SU-DHL-6 (cell line): ENCODE measurements at regions not wholly inside any gene's neighbourhood (a gene's known extent, or its start where the extent isn't known, plus 50 kb on each side); places are given as distances from the start of the nearest gene placed in this dataset.

Experiments used
- H2AFZ ChIP-seq: fragments of 200-600 bp; sonication (generic); 2 replicates; pipeline ENCODE4 v1.6.1; 2014; ENCODE audit warnings: low read depth, mild to moderate bottlenecking, moderate library complexity, mixed read lengths, antibody characterized with exemption, low read length; ENCODE audit not compliant: severe bottlenecking
- H3F3A ChIP-seq: fragments of 200-600 bp; shearing (Covaris generic); 2 replicates; pipeline ENCODE4 v1.6.0; 2016; ENCODE audit warnings: antibody characterized with exemption, mild to moderate bottlenecking; ENCODE audit not compliant: insufficient read depth
- H3K27ac ChIP-seq: fragments of 200-600 bp; sonication (generic); 2 replicates; pipeline ENCODE4 v1.5.1; 2016; ENCODE audit warnings: low read depth, mild to moderate bottlenecking, low read length, moderate library complexity, mixed read lengths
- H3K27me3 ChIP-seq: fragments of 200-600 bp; sonication (generic), shearing (Covaris generic); 2 replicates; pipeline ENCODE4 v1.6.0; 2014; ENCODE audit warnings: mild to moderate bottlenecking, low read length
- H3K36me3 ChIP-seq: fragments of 200-600 bp; sonication (generic); 2 replicates; pipeline ENCODE4 v1.6.1; 2014; ENCODE audit warnings: mild to moderate bottlenecking, low read length, mixed read lengths
- H3K4me2 ChIP-seq: fragments of 300-600, 200-600 bp; shearing (Covaris generic), sonication (generic); 2 replicates; pipeline ENCODE4 v1.6.0; 2014; ENCODE audit warnings: low read length, low read depth, mild to moderate bottlenecking; ENCODE audit not compliant: poor library complexity, severe bottlenecking
- H3K4me3 ChIP-seq: fragments of 200-600 bp; sonication (generic); 2 replicates; pipeline ENCODE4 v1.5.1; 2014; ENCODE audit warnings: antibody characterized with exemption, low read length, mild to moderate bottlenecking, mixed read lengths; ENCODE audit not compliant: insufficient read depth, poor library complexity, severe bottlenecking
- H3K79me2 ChIP-seq: fragments of 200-600 bp; sonication (generic); 2 replicates; pipeline ENCODE4 v1.6.1; 2014; ENCODE audit warnings: mild to moderate bottlenecking, low read length, moderate library complexity; ENCODE audit not compliant: insufficient read depth
- H3K9ac ChIP-seq: fragments of 200-600 bp; sonication (generic); 2 replicates; pipeline ENCODE4 v1.7.0; 2014; ENCODE audit warnings: mild to moderate bottlenecking, low read length
- H3K9me2 ChIP-seq: fragments of 200-600 bp; sonication (generic); replicated peaks from 2 replicates; pipeline ENCODE4 v1.6.1; 2014; ENCODE audit warnings: low read length; ENCODE audit not compliant: insufficient read depth
- H3K9me3 ChIP-seq: fragments of 200-600 bp; sonication (generic); 2 replicates; pipeline ENCODE4 v1.6.1; 2014; ENCODE audit warnings: low read length, mixed read lengths; ENCODE audit not compliant: insufficient read depth
- H4K20me1 ChIP-seq: fragments of 200-600 bp; sonication (generic); 2 replicates; pipeline ENCODE4 v1.6.1; 2014; ENCODE audit warnings: low read depth, mild to moderate bottlenecking, antibody characterized with exemption, low read length, moderate library complexity, mixed read lengths
- CTCF ChIP-seq: fragments of 200-600 bp; sonication (generic); IDR thresholded peaks from one replicate; pipeline ENCODE4 v1.5.1; 2017; ENCODE audit warnings: antibody characterized with exemption, mild to moderate bottlenecking, low read length, moderate library complexity; ENCODE audit not compliant: insufficient read depth, poor library complexity, severe bottlenecking
- EZH2phosphoT487 ChIP-seq: fragments of 200-600 bp; sonication (generic), shearing (Covaris generic); conservative IDR thresholded peaks from 2 replicates; pipeline ENCODE4 v1.6.1; 2018; ENCODE audit warnings: mild to moderate bottlenecking, antibody characterized with exemption, low read length, moderate library complexity, mixed read lengths

DNA sequence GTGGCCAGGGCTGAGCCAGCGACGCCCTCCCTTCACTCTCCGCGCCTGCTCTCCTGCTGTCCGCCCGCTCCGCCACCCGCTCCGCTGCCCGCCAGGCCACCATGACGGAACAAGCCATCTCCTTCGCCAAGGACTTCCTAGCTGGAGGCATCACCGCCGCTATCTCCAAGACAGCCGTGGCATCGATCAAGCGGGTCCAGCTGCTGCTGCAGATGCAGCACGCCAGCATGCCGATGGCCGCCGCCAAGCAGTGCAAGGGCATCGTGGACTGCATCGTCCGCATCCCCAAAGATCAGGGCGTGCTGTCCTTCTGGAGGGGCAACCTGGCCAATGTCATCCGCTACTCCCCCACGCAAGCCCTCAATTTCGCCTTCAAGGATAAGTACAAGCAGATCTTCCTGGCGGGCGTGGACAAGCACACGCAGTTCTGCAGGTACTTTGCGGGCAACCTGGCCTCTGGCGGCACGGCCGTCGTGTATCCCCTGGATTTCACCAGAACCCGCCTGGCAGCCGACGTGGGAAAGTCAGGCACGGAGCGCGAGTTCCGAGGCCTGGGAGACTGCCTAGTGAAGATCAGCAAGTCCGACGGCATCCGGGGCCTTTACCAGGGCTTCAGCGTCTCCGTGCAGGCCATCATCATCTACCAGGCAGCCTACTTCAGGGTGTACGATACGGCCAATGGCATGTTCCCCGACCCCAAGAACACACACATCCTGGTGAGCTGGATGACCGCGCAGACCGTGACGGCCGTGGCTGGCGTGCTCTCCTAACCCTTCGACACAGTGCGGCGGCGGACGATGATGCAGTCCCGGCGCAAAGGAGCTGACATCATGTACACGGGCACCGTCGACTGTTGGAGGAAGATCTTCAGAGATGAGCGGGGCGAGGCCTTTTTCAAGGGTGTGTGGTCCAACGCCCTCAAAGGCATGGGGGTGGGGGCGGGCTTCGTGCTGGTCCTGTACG lies 1130.4 kb upstream of the ACO1 start:
- H3K4me2 ChIP-seq, result no peak overlapping the region
- TF ChIP-seq CTCF, result no peak
- TF ChIP-seq EZH2phosphoT487, result no peak
- no peak overlapping the region for H3K27ac ChIP-seq
- no peak overlapping the region for H3K4me3 ChIP-seq
- no peak overlapping the region for H3K9ac ChIP-seq
- no peaks in the 10 kb centered on the region for H3F3A ChIP-seq
- no peaks in the 10 kb centered on the region for H3K9me2 ChIP-seq
- H3K9me3 ChIP-seq, result no peaks in the 10 kb centered on the region
- H3K27me3 ChIP-seq, result no peaks in the 10 kb centered on the region
- no peak overlapping the region for H2AFZ ChIP-seq
- H3K36me3 ChIP-seq, result no peaks in the 10 kb centered on the region
- H4K20me1 ChIP-seq, result no peaks in the 10 kb centered on the region
- no peaks in the 10 kb centered on the region for H3K79me2 ChIP-seq

GRCh38 chr9:31255211-31255610 lies 1129.2 kb upstream of the ACO1 start:
- no peaks in the 10 kb centered on the region for H4K20me1 ChIP-seq
- no peak overlapping the region for H3K4me2 ChIP-seq
- H3K36me3 ChIP-seq, result no peaks in the 10 kb centered on the region
- H3K27ac ChIP-seq, result no peak overlapping the region
- H3K27me3 ChIP-seq, result no peaks in the 10 kb centered on the region
- H3K79me2 ChIP-seq, result no peaks in the 10 kb centered on the region
- TF ChIP-seq CTCF (no peak), EZH2phosphoT487 (no peak)
- no peak overlapping the region for H3K4me3 ChIP-seq
- no peaks in the 10 kb centered on the region for H3K9me2 ChIP-seq
- no peaks in the 10 kb centered on the region for H3F3A ChIP-seq
- no peak overlapping the region for H2AFZ ChIP-seq
- H3K9ac ChIP-seq, result no peak overlapping the region
- H3K9me3 ChIP-seq, result no peaks in the 10 kb centered on the region

DNA sequence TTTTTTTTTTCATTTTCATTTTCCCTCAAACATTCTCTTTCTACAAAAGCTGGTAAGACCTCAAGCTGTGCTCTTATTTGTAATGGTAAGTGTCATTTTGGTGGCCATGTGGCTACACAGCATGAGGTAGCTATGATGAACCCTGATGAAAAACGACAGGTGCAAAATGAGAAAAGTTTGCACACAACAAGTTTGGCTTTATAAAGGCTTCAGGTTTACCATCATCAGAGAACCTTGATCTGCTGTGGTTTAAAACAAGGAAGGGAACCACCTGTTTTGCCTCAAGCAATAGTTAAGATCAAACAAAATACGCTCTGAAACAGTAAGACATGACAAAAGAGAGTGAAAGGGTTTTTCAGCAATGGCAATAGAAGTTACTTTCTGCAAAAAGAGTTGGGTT lies 1124.6 kb upstream of the ACO1 start:
- Histone ChIP-seq H3K4me2 (no peak overlapping the region), H3K79me2 (no peaks in the 10 kb centered on the region), H3K27me3 (no peaks in the 10 kb centered on the region), H3K4me3 (no peak overlapping the region), H3K36me3 (no peaks in the 10 kb centered on the region), H3K9ac (no peak overlapping the region), H4K20me1 (no peaks in the 10 kb centered on the region), H3K9me2 (no peaks in the 10 kb centered on the region; the same call in 1 of the 2 replicates), H3K27ac (no peak overlapping the region), H2AFZ (no peak overlapping the region), H3F3A (no peaks in the 10 kb centered on the region; the same call in 1 of the 2 replicates), H3K9me3 (no peaks in the 10 kb centered on the region)
- no peak for TF ChIP-seq EZH2phosphoT487
